IPS DF 19.7 (cell line): ENCODE measurements at regions not wholly inside any gene's neighbourhood (a gene's known extent, or its start where the extent isn't known, plus 50 kb on each side); places are given as distances from the start of the nearest gene placed in this dataset.
"Not testable (repeated sequence)": the region's sequence is repeated elsewhere in the genome, so short reads cannot be mapped to it uniquely, and the experiment has no call there.

ENCODE experiments used
- DNase-seq: peaks from one replicate; pipeline ENCODE4 v3.0.0-alpha.2; 2013; ENCODE audit warnings: low read depth, low spot score

DNA sequence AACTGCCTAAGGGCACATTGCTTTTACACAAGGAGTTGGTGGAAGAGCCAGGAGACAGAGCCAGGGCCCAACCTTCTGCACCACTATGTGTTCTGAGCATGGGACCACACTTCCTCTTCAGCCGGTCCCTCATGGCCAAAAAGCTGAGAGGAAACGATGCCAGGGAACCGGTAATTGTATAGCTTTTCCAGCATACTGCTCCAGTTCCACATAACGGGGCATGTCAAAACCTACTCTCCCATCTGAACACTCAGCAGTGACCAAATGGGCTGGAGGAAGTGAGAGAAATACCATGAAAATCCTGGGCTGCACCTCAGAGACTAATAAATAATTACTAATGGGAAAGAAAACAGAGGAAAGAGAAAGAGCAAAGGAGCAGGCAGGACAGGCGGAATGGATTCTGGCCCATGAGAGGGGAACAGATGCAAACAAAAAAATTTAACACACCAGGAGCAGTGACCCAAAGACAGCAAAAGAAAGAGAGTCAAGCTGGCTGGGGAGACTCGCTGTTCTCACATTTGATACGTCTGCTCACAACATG lies 52.0 kb upstream of the BMP2 start:
- DNase-seq: no peak

DNA sequence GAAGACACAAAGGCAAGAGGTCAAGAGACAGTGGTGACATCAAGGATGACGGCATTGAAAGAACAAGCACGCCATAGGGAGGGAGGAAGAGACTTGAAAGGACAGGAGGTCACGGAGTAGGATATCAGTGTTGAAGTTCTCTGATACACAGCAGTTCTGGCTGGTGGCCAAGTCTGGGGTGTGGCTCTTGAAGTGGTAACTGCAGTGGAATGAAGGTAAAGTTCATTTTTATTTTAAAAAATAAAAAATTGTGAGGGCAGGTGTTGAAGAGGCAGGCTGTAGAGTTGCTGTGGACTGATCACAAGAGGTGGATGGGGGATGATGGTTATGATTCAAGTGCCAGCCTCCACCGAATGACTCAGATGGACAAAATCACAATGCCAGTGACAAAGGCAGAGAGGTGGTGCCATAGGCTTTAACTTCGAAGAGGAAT lies 53.2 kb upstream of the BMP2 start:
- no peak for DNase-seq

DNA sequence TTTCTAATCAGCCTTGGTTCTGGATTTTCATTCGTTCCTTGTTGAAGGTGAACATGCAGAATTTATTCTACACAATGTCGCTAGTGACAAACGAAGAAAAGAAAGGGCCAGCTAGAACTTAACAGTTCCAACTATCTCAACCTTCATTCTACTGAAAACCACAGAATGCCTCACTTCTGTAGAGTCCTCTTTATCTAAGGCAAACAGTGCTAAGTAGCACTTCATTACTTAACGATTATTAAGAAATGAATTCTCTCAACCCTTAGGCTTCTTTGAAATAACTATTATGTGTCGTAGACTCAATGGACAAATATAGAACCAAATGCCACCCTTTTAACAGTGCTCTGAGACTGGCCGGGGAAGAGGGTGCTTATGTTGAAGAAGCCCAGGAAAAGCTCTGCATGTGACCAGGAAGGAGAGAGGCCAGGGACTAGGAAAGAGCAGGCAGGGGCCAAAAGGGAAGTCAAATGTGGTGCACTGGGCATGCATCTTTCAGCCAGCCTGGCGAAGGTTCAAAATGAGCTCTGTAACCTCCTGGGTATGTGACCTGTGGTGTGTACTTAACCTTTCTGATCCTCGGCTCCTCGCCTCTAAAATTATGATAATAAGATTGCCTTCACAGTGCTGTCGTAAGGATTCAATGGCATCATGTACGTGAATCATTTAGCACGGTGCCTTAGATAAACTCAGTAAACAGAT lies 55.4 kb upstream of the BMP2 start:
- DNase-seq: no peak

DNA sequence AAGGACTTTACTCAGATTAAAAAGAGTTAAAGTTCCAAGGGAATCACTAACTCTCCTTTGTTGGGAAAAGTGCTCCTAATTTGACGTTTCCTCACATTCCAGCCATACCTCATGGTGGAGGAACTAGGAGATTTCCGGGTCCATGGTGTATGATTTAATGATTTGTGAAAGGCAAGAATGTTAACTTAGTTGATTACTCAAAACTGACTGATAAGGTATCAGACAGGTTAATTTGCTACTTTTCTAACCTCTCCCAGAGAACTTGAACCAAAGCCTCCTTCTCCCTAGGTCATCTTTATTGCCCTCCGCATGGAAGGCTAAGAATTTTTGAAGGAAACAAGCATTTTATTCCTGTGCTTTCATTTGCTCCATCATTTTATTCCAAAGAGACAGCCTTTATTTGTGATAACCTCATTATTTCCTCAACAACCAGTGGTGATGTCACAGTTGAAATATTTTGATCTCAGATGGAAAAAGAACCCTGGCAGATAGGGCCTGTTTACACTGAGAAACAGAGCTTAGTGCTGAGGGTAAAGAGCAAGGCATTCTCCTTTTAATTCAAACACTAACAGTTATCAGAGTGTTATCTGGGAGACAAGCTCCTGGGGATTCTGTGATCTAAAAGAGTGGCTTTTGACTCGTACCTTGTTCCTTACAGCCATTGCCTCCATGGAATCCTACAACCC lies 57.4 kb upstream of the BMP2 start:
- DNase-seq: no peak

DNA sequence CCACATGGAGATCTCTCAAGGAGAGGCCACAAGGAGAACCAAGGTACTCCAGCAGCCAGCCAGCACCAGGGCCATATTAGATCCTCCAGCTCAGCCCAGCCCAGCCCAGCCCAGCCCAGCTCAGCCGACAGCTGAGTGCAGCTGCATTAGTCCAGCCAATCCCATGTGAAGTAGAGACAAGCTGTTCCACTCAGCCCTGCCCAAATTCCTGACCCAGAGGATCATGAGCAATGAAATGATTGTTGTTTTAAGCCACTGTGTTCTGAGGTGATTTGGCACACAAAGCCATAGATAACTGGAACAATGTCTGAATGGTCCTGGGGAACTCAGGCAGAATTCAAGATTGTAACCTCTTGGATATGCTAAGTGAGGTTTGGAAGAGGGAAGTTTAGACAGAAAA lies 59.5 kb upstream of the BMP2 start:
- DNase-seq: no peak

DNA sequence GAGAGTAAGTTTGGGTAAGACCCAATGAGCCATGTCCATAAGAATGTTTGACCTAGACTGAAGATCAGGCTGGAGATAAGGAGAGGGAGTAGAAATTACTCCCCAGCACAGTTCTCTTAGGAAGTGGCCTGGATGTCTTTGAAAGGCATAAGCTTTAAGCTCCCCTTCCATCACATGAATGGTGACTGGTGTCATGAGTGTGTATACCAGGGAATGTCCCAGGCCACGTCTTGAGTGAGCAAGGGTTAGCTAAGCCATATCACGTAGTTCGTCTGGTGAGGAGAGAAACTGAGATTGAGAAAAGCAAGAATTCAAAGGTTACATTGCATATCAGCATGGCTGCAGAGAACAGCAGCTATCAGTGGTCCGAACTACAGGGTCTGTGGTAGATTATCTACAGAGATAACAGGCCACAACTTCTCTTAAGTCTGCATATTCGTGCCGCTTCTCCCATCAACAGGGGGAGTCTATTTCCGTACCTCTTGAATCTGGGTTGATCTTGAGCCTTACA lies 60.1 kb upstream of the BMP2 start:
- DNase-seq: no peak

DNA sequence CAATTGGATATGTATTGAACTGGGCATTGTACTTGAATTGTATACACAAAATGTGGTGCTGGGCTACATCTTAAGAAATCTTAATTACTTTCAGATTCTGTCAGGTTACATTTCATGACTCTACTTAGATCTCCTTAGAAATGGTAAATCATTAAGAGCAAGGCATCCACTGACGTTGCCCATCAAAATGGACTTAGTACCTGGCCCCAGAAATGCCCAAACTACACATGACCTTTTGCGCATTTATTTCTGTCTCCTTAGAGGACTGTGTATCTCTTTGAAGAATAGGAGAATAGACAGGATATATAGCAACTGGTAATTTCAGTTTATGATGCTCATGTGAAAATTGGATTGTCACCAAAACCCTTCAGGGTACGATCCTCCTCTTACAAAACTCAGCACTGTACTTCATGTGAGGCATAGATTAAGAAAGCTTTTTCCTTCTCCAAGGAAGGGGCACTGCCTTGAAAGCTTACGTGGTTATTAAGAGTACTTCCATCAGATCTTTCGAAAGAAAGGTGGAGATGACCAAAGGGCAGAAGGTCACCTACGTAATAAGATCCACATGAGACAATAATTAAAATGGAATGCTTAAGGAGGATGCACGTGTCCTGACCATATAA lies 61.4 kb upstream of the BMP2 start:
- no peak for DNase-seq

DNA sequence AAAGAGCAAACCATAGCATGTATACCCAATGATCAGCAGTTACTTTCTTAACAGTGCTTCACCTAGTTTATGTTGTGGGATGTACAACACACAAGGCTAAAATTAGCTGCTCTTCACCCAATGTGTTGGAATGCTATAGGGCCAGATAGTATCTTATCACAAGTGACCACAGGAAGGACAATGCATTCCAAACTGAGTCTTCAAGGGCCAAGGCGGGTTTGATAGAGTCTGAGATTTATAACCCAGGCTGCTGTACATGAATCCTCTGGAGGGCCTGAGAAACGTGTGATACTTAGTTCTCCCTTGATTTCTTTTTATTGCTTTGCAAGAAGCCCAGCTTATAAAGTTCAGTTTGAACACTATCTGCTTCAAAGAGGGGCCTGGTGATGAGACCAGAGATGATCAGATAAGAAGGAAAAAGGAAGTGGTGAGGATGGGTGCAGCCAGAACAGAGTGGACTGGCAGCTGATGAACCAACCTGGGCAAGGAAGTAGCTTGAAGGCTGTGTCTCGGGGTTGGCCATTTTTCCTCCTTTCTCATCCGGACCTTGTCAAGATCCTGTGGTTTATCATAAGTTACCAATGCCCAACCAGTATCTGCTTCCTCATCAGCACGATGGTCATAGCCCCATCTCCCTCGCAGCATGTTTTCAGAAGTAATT lies 62.2 kb upstream of the BMP2 start:
- no peak for DNase-seq

DNA sequence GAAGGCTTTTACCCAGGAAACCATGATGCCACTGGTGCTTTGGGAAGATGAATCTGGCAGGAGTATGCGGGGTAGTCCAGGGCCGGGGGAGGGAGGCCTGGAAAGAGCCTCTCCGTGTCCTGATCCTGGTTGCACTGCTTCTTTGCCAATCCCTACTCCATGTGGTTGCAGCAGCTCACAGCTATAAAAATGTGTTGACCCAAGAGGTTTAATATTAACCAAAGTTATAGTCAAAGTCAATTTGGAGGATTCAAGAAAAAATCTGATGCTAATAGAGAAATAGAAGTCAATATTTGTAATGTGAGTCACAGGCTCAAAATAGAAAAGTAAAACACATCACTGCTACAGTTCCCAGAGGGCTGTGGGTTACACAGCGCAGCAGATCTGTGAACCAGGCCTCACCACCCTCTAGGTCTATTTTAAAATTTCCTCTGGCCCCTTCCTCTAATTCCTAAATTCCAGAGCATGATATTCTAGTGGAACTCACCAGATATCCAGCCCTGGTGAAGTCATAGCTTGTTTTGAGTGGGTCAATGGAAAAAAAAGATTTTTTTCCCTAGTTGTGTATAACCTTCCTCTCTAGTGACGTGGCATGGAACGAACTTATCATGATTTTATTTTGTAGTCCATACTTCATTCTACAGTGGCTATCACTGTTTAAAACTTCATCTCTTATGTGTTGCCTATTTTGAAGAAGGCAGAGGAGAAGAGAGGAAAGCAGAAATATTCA lies 63.2 kb upstream of the BMP2 start:
- DNase-seq: no peak

DNA sequence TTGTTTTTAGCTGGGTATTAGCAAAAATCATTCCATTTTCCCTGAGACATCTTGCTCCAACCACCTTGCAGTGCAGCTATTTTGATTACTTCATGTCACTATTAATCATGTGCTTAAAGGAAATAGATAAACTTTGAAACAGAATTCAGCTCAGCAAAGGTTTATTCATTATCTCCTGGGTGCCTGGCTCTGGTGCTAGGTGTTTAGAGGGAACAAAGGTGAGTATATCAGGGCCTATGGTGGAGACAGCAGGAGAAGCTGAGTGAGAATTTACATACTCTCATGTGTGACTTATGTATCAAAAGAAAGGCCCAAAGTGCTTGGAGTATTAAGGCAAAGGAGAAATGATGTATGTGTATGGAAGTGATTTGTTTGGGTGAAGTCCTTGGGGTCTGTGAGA lies 63.8 kb upstream of the BMP2 start:
- no peak for DNase-seq

DNA sequence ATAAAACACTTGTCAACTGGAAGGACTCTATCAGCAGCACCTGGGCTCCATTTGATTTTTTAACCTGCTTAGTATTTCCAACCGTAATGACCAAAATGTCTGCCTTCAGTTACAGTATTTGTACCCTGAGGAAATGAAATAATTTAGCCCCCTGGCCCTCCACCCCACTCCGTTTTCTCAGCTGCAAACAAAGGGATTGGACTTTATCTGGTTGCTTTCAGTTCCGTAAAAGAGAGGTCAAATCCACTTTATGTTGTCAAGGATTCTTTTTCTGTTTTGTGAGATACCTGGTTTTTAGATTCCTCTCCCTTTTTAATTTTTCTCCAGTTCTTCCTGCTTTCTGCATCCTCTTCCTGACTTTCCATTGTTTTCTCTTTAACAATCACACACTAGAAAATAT lies 64.4 kb upstream of the BMP2 start:
- DNase-seq: no peak

DNA sequence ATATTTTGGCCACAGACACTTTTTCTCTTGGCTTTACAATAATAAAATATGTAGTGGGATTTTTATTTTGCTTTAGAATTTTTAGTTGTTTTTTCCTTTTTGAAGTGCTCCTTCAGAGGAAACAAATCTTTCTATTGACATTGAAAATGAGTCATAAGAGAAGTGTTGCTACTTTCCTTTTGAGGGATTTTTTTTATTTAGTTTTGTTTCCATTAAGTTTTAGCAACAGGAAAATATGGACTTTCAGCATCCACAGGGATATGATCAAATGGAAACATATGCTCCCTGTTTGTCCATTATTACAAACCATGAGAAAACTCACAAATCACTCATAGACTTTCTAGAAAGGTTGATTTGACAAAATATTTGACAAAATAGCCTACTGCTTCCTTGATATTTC lies 65.3 kb upstream of the BMP2 start:
- DNase-seq: no peak

DNA sequence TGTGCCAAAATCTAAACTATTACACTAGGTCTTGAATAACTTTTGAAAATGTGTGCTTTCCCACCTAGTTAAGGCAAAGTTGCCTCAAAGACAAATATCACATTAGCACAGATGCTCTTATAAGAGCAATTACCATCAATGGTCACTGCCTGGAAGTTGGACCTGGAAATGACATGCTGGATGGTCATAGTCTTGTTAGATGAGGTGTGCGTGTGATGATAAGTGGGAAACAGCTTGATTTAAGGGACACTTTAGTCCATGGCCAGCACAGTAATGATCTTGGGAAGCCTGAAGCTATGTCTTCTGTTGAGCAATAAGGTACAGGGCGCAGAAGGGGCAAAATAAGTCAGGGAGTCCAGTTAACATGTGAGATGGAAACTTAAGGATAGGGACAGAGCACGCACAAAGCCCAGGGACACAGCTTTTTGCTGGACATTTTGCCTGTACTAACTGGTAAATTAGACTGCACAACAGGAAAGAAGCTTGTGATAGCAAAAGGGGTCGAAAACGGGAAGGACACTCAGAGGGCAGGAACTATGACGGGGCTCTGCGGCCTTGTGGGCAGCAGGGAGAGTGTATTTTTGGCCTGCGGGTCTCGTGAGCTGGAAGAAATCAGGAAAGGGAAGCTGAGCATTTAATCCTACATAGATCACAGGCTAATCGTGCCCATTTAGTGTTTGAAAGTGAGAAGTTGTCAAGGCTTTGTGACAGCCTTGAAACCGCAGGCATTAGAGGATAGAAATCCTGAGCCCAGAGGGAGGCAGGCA lies 66.7 kb upstream of the BMP2 start:
- DNase-seq: no peak

DNA sequence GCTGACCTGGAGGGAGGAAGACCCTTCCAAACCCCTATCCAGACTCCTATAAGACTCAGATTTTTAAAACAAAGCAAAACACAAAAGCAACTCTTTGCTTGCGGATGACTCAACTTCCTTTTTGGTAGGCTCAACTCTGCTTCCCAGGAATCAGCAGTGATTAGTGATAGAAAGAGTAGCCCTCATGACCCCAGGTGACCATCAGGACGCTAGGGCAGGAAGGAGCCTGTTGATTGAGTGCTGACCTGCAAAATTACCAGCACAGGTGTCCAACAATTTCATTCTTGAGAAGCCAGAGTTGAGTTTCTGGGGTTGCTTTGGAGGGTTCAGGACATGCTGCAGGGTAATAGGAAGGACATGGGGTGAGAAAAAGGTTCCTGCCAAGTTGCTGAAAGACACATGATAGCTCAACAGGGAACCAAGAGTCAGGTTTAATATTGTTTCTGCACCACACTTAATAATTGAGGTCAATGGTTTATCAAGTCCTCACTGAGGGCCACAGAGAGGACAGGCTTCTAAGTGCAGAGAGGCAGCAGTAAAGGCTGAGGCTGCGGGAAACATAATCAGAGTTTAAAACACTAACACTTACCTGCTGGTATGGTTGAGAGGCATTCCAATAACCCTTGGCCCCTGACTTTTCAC lies 67.4 kb upstream of the BMP2 start:
- DNase-seq: no peak

DNA sequence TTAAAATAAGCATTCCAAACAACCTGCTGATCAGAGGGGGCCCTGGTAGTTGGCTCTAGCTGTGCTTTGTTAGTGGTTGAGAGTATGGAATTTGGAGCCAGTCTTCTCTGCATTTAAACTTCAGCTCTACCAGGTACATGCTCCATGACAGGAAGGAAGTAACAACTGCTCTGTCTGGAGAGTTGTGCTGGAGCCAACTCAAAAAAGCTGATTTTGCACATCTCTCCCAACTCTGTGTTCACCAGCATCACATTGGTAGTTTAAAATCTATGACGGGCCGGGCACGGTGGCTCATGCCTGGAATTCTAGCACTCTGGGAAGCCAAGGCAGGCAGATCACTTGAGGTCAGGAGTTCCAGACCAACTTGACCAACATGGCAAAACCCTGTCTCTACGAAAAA lies 68.8 kb upstream of the BMP2 start:
- DNase-seq: no peak

DNA sequence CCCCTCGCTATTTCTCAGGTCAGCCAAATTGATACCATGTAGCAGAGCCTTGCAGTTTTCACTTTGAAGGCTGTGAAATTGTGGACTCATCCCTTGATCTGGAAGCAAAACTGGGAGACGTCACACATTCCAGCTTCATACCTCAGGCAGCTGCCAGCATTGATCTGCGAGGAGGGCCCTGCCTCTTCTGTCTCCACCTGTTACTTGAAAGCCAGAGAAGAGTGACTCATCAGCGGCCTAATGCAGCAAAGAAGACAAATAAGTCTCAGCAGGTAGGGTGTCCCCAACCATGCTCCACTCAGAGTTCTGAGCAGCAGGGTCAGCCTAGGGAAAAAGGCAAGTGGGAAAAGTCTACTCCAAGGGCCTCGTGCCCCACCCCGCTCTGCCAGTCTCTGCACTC lies 69.4 kb upstream of the BMP2 start:
- DNase-seq: peak; percentile 80

DNA sequence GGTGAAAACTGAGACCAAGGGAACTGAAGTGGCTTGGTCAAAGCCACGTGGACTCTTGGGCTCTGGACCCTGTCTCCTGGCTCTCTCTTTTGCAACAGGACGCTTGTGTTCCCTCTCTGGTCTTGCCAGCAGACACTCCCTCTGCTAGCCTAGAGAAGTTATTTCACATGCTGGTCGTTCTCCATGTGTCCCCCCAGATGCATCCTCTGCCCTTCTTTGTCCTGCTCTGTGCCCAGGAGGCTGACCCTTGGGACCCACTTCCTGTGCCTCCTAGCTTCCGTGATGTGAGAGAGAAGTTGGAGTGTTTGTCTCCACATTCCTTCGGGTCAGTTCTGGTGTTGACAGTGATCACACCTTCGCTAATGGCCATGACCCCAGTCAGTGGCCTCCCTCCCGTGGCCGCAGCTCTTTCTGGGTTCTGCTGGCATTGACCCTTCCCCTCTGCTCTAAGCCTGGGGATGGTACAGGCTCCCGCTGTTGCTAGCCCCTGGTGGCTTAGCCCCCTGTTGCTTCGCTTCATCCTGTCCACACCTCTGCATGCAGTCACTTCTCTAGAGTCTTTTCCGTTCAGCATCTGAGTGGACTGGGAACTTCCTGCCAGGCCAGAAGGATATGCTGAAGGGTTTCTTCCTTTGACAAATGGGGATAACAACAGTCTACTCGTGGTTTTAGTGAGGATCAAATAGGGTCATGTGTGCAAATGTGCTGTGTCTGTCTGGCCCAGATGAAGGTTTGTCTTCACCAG lies 70.1 kb upstream of the BMP2 start:
- DNase-seq: no peak

DNA sequence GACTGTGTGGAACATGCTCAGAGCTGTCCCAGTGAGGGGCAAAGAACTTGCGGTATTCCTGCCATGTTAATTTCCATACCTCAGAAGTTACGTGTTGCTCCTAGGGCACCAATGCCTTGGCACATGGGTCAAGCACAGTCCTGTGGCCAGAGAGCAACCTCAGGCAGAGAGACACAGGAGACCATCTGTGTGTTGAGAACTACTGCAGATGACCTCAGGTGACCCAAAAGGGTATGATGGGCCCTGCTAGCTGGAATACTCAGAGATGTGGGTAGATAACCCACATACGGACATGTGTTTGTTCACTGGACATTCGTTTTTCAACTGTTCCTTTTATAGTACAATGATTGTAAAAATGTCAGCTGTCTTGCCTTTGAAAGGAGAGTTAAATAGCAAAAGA lies 71.5 kb upstream of the BMP2 start:
- DNase-seq: no peak

DNA sequence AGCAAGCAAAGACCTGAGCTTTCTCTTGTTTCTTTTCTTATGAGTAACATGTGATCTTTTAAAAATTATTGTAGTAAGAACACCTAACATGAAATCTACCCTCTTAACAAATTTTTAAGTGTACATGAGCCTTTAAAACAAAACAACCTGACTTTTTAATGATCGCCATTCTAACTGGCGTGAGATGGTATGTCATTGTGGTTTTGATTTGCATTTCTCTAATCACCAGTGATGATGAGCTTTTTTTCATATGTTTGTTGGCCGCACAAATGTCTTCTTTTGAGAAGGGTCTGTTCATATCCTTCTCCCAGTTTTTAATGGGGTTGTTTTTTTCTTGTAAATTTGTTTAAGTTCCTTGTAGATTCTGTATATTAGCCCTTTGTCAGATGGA lies 73.7 kb upstream of the BMP2 start:
- DNase-seq: not testable (repeated sequence)
